ENCODE measurements at regions not wholly inside any gene's neighbourhood (a gene's known extent, or its start where the extent isn't known, plus 50 kb on each side); places are given as distances from the start of the nearest gene placed in this dataset.
"Not testable (repeated sequence)": the region's sequence is repeated elsewhere in the genome, so short reads cannot be mapped to it uniquely, and the experiment has no call there.

DNA sequence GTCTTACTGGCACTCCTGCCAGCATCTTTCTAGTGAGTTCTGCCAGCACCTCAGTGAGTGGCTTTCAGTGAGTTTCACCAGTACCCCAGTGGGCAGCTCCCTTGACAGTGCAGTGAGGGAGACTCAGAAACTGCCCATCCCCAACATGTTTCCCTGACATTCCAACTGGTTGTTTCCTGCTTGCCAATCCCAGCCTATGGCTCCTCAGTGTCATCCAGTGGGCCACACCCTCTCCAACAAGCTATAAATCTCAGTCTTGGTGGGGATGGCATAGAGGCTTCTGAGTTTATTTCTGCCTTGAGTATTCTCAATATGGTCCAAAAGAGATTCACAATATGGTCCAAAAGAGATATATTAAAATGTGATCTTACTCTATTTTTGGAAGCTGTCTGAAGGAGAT, 461.2 kb upstream of the NR3C2 start (continued):
- TF ChIP-seq SIN3A (IDR thresholded peaks at IDR 0.05; ENCODE audit: borderline replicate concordance, low read depth, low read length) (no peak), EZH2phosphoT487 (IDR thresholded peaks at IDR 0.05; ENCODE audit: borderline replicate concordance, low read depth) (no peak), NRF1 (IDR thresholded peaks at IDR 0.05; ENCODE audit: low read depth, low read length) (no peak)
- TF ChIP-seq, protein P1, sequence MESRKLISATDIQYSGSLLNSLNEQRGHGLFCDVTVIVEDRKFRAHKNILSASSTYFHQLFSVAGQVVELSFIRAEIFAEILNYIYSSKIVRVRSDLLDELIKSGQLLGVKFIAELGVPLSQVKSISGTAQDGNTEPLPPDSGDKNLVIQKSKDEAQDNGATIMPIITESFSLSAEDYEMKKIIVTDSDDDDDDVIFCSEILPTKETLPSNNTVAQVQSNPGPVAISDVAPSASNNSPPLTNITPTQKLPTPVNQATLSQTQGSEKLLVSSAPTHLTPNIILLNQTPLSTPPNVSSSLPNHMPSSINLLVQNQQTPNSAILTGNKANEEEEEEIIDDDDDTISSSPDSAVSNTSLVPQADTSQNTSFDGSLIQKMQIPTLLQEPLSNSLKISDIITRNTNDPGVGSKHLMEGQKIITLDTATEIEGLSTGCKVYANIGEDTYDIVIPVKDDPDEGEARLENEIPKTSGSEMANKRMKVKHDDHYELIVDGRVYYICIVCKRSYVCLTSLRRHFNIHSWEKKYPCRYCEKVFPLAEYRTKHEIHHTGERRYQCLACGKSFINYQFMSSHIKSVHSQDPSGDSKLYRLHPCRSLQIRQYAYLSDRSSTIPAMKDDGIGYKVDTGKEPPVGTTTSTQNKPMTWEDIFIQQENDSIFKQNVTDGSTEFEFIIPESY (IDR thresholded peaks at IDR 0.05; ENCODE audit: borderline replicate concordance, low read depth) = no peak
- TF ChIP-seq, protein P2, sequence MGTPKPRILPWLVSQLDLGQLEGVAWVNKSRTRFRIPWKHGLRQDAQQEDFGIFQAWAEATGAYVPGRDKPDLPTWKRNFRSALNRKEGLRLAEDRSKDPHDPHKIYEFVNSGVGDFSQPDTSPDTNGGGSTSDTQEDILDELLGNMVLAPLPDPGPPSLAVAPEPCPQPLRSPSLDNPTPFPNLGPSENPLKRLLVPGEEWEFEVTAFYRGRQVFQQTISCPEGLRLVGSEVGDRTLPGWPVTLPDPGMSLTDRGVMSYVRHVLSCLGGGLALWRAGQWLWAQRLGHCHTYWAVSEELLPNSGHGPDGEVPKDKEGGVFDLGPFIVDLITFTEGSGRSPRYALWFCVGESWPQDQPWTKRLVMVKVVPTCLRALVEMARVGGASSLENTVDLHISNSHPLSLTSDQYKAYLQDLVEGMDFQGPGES (IDR thresholded peaks at IDR 0.05; ENCODE audit: low read depth, low read length) = no peak

DNA sequence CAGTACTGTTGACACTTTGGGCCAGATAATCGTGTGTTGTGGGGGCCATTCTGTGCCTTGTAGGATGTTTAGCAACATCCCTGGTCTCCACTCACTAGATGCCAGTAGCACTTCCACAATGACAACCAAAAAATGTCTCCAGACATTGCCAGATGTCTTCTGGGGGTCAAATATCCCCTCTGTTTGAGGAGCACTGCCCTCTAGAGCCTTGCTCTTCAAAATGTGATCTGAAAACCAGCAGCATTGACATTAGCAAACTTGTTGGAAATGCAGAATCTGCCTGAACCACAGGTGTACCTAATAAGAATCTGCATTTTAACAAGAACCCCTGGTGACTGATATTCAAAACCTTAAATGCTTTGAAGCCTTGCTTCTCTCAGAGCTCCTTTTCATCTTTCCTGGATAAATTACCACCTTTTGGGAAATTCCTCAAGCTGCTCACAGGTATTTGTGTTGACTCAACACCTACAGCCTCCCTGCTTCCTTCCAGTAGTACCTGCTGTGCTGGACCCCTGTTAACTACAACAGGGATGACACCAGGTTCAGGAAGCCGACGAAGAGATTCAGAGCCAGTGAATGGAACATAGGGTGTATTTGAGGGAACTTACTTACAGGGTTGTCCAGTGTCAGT, 459.0 kb upstream of the NR3C2 start:
- Histone ChIP-seq H3F3A (replicated peaks; ENCODE audit: insufficient read depth) (no peaks in the 10 kb centered on the region), H3K9me3 (no peaks in the 10 kb centered on the region), H3K9me2 (no peaks in the 10 kb centered on the region), H3K4me1 (ENCODE audit: control insufficient read depth in 1 of 2, insufficient read depth in 2 of 2, low read depth in 1 of 2, low read length in 1 of 2) (no peaks in the 10 kb centered on the region), H2AFZ (ENCODE audit: low read depth) (no peak overlapping the region), H3K4me3 (ENCODE audit: low read depth in 2 of 2, low read length in 1 of 2) (no peak overlapping the region), H3K79me2 (ENCODE audit: insufficient read depth) (no peaks in the 10 kb centered on the region), H3K36me3 (replicated peaks in 1 of 2; ENCODE audit: control insufficient read depth in 1 of 2, insufficient read depth in 2 of 2, low read length in 1 of 2) (no peaks in the 10 kb centered on the region), H3K27me3 (ENCODE audit: insufficient read depth) (no peaks in the 10 kb centered on the region; the same call in 1 of the 2 replicates), H3K9ac (no peak overlapping the region), H3K27ac (ENCODE audit: low read depth in 2 of 2, low read length in 1 of 2) (no peak overlapping the region), H4K20me1 (ENCODE audit: insufficient read depth) (no peaks in the 10 kb centered on the region), H3K4me2 (no peak overlapping the region)
- no peak for TF ChIP-seq TEAD4 (IDR thresholded peaks at IDR 0.05; ENCODE audit: borderline replicate concordance, insufficient read depth)
- TF ChIP-seq ELF1 (IDR thresholded peaks at IDR 0.05) = no peak
- TF ChIP-seq GATA2 (CRISPR knock-in tag; IDR thresholded peaks at IDR 0.05) = no peak
- TF ChIP-seq EZH2phosphoT487 (IDR thresholded peaks at IDR 0.05; ENCODE audit: borderline replicate concordance, low read depth) = no peak
- 0% methylated on average over 3 of the region's 3 CpGs for WGBS (ENCODE audit: low lambda C conversion rate)
- no peak for DNase-seq
- ChIA-PET POLR2A (no interaction called here), CTCF (no interaction called here)

DNA sequence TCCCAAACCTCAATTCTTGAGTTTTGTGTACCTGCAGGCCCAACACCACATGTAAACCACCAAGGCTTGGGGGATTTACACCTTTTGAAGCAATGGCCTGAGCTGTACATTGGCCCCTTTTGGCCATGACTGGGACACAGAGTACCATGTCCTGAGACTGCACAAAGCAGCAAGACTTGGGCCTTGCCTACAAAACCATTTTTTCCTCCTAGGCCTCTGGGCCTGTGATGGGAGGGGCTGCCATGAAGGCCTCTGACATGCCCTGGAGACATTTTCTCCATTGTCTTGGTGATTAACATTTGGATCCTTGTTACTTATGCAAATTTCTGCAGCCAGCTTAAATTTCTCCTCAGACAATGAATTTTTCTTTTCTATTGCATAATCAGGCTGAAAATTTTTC, 455.9 kb upstream of the NR3C2 start:
- H3K36me3 ChIP-seq (replicated peaks in 1 of 2; ENCODE audit: control insufficient read depth in 1 of 2, insufficient read depth in 2 of 2, low read length in 1 of 2); H3K4me1 ChIP-seq (ENCODE audit: control insufficient read depth in 1 of 2, insufficient read depth in 2 of 2, low read depth in 1 of 2, low read length in 1 of 2); H3K9me2 ChIP-seq; H2AFZ ChIP-seq (ENCODE audit: low read depth); DNase-seq; H3F3A ChIP-seq (replicated peaks; ENCODE audit: insufficient read depth); POLR2A ChIA-PET; H3K79me2 ChIP-seq (ENCODE audit: insufficient read depth); H3K27me3 ChIP-seq (ENCODE audit: insufficient read depth); H3K9me3 ChIP-seq; CTCF ChIA-PET; H4K20me1 ChIP-seq (ENCODE audit: insufficient read depth); H3K4me2 ChIP-seq; H3K4me3 ChIP-seq (ENCODE audit: low read depth in 2 of 2, low read length in 1 of 2); H3K9ac ChIP-seq; H3K27ac ChIP-seq (ENCODE audit: low read depth in 2 of 2, low read length in 1 of 2): not testable (repeated sequence)

Data from SK-N-SH (cell line).